ENCODE measurements at regions not wholly inside any gene's neighbourhood (a gene's known extent, or its start where the extent isn't known, plus 50 kb on each side); places are given as distances from the start of the nearest gene placed in this dataset.
"Not testable (repeated sequence)": the region's sequence is repeated elsewhere in the genome, so short reads cannot be mapped to it uniquely, and the experiment has no call there.

GRCh38 chr3:6747017-6747416, 113.9 kb upstream of the GRM7 start:
- DNase-seq (ENCODE audit: low read depth, low spot score), result no peak

GRCh38 chr3:6750782-6751181, 110.1 kb upstream of the GRM7 start:
- no peak for DNase-seq (ENCODE audit: low read depth, low spot score)

- DNase-seq (ENCODE audit: low read depth, low spot score), result no peak
These were observed 107.4 kb upstream of the GRM7 start for GRCh38 chr3:6753536-6753935.

GRCh38 chr3:6769532-6770396, 91.2 kb upstream of the GRM7 start:
- DNase-seq (ENCODE audit: low read depth, low spot score), result not testable (repeated sequence)

GRCh38 chr3:6770397-6770690, 90.6 kb upstream of the GRM7 start:
- DNase-seq (ENCODE audit: low read depth, low spot score), result no peak

GRCh38 chr3:6771171-6771570, 89.7 kb upstream of the GRM7 start:
- DNase-seq (ENCODE audit: low read depth, low spot score), result no peak

GRCh38 chr3:6779140-6779539, 81.8 kb upstream of the GRM7 start:
- DNase-seq (ENCODE audit: low read depth, low spot score), result no peak

DNA sequence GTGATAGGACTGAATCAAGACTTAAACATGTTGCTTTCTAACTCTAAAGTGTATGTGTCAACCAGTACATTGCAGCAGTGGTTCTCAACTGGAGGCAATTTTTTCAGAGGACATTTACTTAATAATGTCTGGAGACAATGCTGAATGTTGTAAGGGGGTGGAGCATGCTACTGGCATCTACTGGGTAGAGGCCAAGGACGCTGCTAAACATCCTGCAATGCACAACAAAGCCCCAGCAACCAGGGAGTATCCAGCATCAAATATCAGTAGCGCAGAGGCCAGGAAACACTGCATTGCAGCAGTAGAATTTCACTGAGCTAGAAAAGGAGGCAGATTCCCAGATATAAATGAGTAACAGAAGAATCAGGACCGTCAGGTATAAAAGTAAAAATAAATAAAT, 79.8 kb upstream of the GRM7 start:
- no peak for DNase-seq (ENCODE audit: low read depth, low spot score)

DNA sequence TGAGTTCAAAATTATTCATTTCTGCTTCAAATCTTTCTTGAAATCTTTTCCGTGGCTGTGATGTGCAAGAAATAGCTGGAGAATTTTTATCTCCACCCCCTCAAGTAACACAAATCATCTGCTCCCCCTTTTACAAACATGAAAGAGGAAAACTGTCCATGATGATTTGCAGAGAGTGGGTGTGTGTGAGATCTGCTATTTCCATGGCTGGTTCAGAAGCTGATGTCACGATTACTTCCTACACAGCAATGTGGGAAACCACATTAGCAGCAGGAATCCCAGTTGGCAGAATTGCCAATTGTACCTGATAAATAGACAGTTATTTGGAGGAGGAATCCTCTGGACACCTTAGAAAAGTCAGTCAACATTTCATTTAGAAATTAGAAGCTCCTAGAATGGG, 75.2 kb upstream of the GRM7 start:
- DNase-seq (ENCODE audit: low read depth, low spot score), result no peak

DNA sequence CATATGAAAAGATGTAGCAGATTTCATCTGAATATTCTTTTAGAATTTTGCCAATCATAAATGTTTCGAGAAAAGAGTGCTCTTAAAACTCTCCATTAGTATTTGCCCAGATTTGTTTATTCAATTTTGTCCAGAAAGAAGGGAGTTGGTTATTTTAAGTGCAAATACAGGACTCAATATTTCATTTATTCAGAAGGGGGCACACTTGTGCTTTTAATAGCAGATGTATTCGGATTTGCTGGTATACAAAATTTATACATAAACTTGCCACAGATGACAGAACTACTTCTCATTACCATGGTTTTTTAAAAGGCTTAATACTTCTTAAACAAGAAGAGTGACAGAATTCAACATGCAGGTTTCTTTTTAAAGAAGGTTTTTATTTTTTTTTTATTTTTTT, 69.8 kb upstream of the GRM7 start:
- no peak for DNase-seq (ENCODE audit: low read depth, low spot score)

DNA sequence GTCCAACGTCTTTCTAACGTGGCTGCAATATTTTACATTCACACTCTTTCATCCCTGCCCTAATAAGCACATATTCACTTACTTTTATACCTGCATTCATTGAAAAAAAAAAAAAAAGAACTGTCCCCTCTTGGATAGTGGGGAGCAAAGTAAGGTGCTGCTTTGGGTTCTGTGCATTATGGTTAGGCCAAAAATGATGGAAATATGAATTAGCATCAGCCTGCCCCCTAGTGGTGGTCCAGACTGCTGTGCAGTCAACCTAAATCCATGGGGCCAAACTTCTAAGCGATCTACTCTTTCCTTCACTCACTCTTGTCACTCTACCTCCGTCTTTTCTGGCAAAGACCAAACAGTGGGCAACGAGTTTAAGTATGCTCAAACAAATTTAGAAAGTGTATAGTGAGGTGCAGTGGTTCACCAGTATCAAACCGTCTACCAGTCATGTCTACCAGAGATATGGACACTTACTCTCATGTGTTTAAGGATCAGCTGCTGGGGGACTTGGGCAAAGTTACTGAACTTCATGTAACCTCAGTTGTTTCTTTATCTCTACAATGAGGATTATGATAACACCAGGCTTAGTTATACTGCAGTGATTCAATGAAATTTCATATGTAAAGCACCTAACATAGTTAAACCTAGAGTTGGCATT, 61.5 kb upstream of the GRM7 start:
- DNase-seq (ENCODE audit: low read depth, low spot score), result no peak

GRCh38 chr3:6803619-6804018, 57.3 kb upstream of the GRM7 start:
- DNase-seq (ENCODE audit: low read depth, low spot score), result no peak

- no peak for DNase-seq (ENCODE audit: low read depth, low spot score)
These were observed 55.7 kb upstream of the GRM7 start for GRCh38 chr3:6805236-6805635.

GRCh38 chr3:6806991-6807390, 53.9 kb upstream of the GRM7 start:
- no peak for DNase-seq (ENCODE audit: low read depth, low spot score)

DNA sequence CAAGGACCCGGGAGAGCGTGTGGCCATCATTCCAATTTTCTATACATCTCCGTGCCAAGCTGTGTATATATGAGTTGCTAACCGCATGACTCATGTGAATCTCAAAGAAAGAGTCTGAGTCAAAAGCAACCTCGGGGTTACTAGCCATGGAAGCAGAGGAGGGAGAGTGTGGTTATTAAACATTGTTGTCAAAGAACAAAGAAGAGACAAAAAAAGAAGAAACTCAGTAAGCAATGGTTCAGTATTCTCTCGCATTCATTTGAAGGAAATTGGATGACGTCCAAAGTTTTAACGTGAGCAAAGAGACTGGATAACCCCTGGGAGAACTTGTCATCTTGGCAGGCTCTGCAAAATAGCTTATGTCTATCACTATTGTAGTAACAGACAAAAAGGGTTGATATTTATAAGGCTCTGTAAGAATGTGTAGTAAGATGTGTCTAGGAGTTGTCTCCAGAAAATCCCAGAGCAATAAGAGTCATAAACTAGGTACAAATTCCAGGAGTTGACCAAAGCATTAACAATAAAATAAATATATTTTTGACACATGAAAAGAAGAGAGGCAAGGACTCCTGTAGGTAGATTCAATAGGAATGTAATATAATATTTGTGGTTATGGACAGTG, 52.8 kb upstream of the GRM7 start:
- no peak for DNase-seq (ENCODE audit: low read depth, low spot score)

DNA sequence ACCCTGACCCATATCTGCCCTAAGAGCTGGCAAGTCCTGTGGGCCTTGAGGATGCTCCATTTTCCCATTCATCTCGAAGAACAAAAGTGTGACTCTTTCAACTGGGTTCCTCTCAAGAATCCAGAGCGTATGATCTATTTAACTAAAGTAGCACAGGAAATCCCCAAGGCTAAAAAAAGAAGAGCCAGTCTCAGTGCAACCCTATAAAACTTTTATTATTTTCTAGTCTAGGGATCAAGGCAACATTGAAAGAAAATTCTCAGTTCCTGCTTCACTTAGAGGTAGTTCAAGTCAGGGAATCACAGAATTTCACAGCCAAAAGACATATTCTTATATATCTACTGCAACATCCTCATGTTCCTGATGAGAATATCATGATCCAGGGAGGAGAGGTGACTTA, 51.6 kb upstream of the GRM7 start:
- no peak for DNase-seq (ENCODE audit: low read depth, low spot score)

Data from activated CD4-positive, CD25-positive, alpha-beta regulatory T cell treated with anti-CD3 and anti-CD28 coated beads, Interleukin-2, amount 50 U/mL, for 16 hours (primary cell).